Neuron (in vitro differentiated cells): ENCODE measurements at regions not wholly inside any gene's neighbourhood (a gene's known extent, or its start where the extent isn't known, plus 50 kb on each side); places are given as distances from the start of the nearest gene placed in this dataset.

Source experiments
- H2AFZ ChIP-seq: one replicate; pipeline ENCODE4 v1.6.1; 2013; ENCODE audit warnings: low read depth, mild to moderate bottlenecking, inconsistent platforms, low read length, moderate library complexity
- H3K27me3 ChIP-seq: one replicate; pipeline ENCODE4 v1.6.1; 2013; ENCODE audit warnings: low read length; ENCODE audit not compliant: insufficient read depth
- H3K36me3 ChIP-seq: one replicate; pipeline ENCODE4 v1.6.1; 2013; ENCODE audit warnings: low read length; ENCODE audit not compliant: insufficient read depth
- H3K4me1 ChIP-seq: one replicate; pipeline ENCODE4 v1.6.1; 2013; ENCODE audit warnings: low read length; ENCODE audit not compliant: insufficient read depth
- H3K4me3 ChIP-seq: 2 replicates; pipeline ENCODE4 v1.5.1; 2013; ENCODE audit warnings: mild to moderate bottlenecking, low read length, moderate library complexity
- H3K9me3 ChIP-seq: one replicate; pipeline ENCODE4 v1.6.1; 2013; ENCODE audit warnings: low read length

GRCh38 chr14:53215101-53215500 is 62.0 kb upstream of the DDHD1 start:
- no peak overlapping the region for H2AFZ ChIP-seq
- no peaks in the 10 kb centered on the region for H3K27me3 ChIP-seq
- H3K36me3 ChIP-seq, result no peaks in the 10 kb centered on the region
- H3K4me3 ChIP-seq, result no peak overlapping the region
- H3K9me3 ChIP-seq, result no peaks in the 10 kb centered on the region
- H3K4me1 ChIP-seq, result peaks cover 16% of the 10 kb centered on the region

GRCh38 chr14:53214384-53214783 is 61.3 kb upstream of the DDHD1 start:
- Histone ChIP-seq H3K4me3 (peak overlapping the region; percentile 19), H3K36me3 (no peaks in the 10 kb centered on the region), H3K27me3 (no peaks in the 10 kb centered on the region), H3K9me3 (no peaks in the 10 kb centered on the region), H3K4me1 (peaks cover 16% of the 10 kb centered on the region), H2AFZ (no peak overlapping the region)

- no peak overlapping the region for H3K4me3 ChIP-seq
- H2AFZ ChIP-seq, result no peak overlapping the region
- H3K9me3 ChIP-seq, result no peaks in the 10 kb centered on the region
- H3K27me3 ChIP-seq, result no peaks in the 10 kb centered on the region
- H3K36me3 ChIP-seq, result no peaks in the 10 kb centered on the region
- peaks cover 16% of the 10 kb centered on the region for H3K4me1 ChIP-seq
These were observed 60.6 kb upstream of the DDHD1 start for GRCh38 chr14:53213761-53214160.

GRCh38 chr14:53209370-53209769 is 56.2 kb upstream of the DDHD1 start:
- Histone ChIP-seq H3K9me3 (no peaks in the 10 kb centered on the region), H3K4me3 (no peak overlapping the region), H3K27me3 (no peaks in the 10 kb centered on the region), H3K36me3 (no peaks in the 10 kb centered on the region), H3K4me1 (peaks cover 8% of the 10 kb centered on the region), H2AFZ (no peak overlapping the region)
